GM18498 (cell line): ENCODE measurements at regions not wholly inside any gene's neighbourhood (a gene's known extent, or its start where the extent isn't known, plus 50 kb on each side); places are given as distances from the start of the nearest gene placed in this dataset.

Experiments
- ATAC-seq: cut with Tn5 transposase; IDR thresholded peaks from one replicate; pipeline ENCODE4 v1.9.1; 2021; ENCODE audit warnings: mild to moderate bottlenecking, moderate library complexity; ENCODE audit not compliant: unreplicated experiment

DNA sequence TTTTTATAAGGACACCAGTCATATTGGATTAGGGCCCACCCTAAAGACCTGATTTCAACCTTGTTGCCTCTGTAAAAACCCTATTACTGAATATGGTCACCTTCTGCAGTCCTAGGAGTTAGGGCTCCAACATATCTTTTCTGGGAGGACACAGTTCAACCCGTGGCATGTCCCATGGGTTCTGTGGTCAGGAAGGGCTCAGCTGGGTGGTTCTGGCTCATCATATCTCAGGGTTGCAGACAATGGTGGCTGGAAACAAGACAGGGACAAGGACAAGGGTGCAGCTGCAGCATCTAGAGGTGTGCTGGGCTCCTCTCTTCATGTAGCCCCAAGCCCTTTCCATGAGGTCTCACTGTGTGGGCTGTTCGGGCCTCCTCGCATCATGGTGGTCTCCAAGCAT lies 63.1 kb upstream of the FOXF1 start:
- no peak for ATAC-seq

DNA sequence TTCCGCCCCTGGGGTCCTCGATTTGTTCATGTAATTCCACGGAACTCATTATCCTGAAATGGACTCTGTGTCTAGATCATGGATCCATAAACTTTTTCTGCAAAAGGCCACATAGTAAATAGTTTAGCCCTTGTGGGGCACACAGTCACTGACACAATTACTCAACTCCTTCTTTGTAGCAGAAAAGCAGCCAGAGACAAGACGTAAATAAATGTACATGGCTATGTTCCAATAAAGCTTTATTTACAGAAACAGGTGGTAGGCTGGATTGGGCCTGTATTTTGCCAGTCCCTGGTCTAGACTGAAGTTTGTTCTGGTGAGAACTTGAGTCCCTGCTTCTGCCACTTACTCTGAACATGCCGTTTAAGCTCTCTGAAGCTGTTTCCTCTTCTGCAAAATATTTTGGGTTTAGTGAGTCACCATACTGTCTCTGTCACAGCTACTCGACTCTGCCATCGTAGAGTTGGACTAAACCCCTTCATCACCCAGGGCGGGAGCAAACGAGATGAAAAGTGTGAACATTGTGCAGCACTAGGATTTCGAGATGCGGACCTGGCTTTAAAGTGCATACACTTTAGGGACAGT lies 61.9 kb upstream of the FOXF1 start:
- no peak for ATAC-seq

DNA sequence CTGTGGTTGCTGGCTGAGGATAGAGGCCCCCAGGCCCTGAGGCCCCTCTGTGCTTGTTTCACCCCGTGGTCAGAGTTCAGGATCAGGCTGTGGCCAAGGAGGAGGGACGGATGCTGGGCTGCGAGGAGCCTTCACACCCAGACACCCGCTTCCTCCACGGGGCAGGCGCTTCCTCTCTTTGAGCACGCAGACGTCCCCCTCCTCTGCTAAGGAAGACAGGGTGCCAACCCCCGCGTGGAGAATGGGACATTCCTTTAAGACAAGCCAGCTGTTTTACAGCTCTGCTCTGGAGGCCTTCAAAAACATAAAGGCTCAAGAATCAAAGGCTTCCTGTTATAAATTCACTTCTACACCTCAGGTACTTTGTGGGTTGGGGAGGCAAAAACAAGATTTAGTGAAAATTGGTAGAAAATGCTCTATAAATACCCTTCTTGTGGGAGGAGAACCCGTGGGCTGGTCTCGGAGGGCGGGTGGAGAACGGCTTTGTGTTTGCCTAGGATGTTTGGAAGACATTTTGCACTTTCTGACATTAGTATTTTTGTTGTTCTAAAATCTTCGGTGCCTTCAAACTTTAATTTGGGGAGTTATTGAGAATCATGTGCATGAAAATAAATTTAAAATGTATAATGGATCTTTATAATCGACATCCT lies 60.8 kb upstream of the FOXF1 start:
- no peak for ATAC-seq

DNA sequence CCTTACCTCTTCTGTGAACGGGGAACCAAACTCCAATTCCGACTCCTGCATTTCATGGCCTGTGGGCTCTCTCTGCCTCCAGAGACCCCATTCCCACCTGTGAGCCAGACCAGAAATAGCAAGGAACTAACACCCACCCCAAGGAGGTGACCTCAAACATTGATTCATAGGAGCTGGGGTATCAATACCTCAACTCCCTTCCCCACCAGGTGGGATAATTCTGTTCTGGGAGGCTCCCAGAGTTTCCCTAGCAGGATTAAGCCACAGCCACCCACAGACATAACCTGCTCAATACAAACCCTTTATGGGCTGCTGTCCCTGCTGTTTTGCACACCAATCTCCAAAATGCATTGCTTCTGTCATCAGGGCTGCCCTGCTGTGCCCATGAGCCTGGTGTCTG lies 59.6 kb upstream of the FOXF1 start:
- no peak for ATAC-seq

DNA sequence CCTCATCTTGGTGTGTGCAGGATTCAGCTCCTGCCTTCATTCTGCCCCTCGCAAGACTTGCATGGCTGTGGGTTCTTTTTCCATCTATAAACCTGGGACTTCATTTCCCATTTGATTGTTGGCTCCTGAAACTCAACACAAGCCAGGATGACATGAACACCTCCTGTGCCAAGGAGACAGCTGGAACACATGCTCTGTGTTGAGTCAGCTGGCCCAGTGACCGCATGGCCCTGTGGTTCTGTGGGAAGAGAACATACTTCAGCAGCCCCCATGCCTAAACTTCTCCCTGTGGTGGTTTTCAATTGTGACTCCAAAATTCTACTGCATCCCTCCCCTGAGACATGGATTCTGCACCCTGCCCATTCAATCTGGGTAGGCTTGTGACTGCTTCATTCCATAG lies 57.9 kb upstream of the FOXF1 start:
- ATAC-seq: no peak

DNA sequence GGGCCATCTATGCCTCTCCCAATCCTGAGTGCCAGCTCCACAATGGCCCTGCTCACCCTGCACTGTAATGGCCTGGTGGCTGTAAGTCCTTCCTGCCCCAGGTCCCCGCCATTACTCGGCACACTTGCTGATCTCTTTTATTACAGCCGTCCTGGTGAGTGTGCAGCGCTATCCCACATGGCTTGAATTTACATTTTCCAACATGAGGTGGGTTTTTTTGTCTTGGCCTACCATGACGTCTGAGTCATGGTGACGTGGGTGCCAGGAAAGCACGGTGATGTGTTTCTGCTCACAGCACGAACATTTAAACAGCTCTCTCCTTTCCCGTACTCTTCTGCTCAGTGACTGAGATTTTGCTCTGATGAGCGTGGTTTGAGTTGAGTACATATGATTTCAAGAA lies 55.2 kb upstream of the FOXF1 start:
- no peak for ATAC-seq

DNA sequence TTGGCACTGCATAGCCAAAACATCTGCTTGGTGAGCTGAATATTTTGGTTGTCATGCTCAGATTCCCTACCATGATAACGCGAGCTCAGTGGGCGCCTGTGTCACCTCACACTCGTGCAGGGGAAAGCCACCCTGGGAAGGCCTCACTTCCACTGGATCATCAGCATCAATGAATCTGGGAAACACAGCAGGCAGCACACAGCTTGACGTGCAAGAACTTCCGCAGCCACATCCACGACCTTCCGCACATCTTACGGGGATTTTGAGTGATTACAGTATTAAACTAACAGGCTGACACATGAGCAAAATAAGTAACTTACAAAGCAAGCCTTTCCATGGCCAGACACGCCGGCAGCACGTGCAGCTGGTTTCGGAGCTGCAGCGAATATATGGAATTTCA lies 54.7 kb upstream of the FOXF1 start:
- ATAC-seq: no peak

DNA sequence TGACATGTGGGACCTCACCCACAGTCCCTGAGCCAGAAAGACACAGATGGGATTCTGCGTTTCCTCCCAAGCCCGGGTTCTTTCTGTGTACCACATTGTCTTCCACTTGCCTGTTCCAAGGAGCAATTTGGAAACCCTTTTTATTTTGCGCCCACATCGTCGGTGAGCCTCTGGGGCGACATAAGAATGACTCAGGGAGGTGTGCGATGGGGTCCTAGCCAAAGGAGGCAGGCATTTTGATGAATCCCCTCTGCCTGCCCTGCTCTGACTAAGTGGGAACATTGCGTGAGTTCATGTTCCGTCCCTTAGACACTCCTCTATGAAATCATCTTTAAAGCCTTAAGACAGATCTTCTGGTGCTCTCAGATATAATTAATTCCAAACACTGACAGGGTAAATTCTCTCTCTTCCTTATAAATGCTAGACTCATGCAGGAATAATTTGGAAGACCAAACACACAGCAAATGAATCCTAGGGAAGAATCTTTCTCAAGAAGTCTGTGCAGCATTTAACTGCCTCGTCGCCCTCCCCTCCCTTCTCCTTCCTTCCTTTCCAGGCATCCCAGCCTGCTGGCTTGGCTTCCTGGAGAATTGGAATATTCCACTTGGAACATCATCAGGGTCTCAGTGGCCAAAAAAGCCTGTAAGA lies 52.7 kb upstream of the FOXF1 start:
- ATAC-seq: no peak

DNA sequence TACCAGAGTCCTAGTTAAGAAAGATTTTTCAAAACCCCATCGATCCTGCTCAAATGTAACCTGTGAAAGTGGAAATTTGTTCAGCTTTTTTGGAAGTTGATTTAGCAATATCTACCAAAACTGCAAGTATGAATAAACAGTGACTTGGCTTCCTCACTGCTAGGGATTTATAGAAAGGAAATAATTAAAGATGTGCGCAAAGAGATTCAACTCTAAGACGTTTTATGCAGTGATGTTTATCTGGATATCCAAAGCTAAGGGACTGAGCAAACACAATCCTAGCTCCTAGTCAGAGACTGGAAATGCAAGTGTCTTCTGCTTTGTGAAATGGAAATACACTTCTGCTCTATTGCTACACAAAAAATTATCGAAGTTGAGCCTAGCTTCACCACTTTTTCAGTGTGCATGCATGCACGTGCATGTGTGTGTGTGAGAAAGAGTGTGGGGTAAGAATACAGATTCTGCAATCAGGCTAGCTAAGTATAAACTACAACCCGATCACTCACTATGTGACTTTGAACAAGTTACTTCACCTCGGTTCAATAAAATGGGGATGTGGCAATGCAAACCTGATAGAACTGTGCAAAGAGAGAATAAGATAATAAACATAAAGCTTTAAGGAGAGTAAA lies 52.1 kb upstream of the FOXF1 start:
- ATAC-seq: no peak

DNA sequence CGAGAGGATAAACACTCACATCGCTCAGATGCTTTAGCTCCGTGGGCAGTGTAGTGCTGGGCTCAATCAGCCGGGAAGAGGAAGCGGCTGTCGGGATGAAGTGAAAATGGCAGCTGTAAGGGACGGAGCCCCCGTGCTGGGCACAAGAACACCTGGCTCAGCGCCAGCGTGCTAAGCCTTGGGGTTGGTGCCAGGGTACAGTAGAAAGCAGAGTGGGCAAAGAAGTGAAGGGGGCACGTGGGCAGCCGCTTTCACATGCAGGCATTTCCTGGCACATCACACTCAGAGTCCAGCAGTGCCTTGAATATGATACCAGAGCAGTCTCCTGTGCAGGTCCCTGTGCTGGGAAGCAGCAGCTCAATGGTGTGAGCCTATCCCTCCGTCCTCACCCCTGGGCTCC lies 51.1 kb upstream of the FOXF1 start:
- no peak for ATAC-seq
